ENCODE measurements at regions not wholly inside any gene's neighbourhood (a gene's known extent, or its start where the extent isn't known, plus 50 kb on each side); places are given as distances from the start of the nearest gene placed in this dataset.
"Not testable (repeated sequence)": the region's sequence is repeated elsewhere in the genome, so short reads cannot be mapped to it uniquely, and the experiment has no call there.

GRCh38 chr9:97220396-97220795, 87.1 kb upstream of the CCDC180 start:
- not testable (repeated sequence) for TF ChIP-seq CTCF, POLR2A (IDR thresholded peaks at IDR 0.05)
